Lower leg skin (tissue), 3 donors: ENCODE measurements at regions not wholly inside any gene's neighbourhood (a gene's known extent, or its start where the extent isn't known, plus 50 kb on each side); places are given as distances from the start of the nearest gene placed in this dataset.
"Not testable (repeated sequence)": the region's sequence is repeated elsewhere in the genome, so short reads cannot be mapped to it uniquely, and the experiment has no call there.

ENCODE experiments used
- CTCF ChIP-seq, 3 donors: fragments of 450-650 bp; IDR thresholded peaks; one replicate each; pipeline ENCODE4 v1.5.1; 2016; ENCODE audit warnings: antibody characterized with exemption in 3 of 3, mild to moderate bottlenecking in 3 of 3, moderate library complexity in 2 of 3
- POLR2A ChIP-seq, 2 donors: fragments of 450-650 bp; IDR thresholded peaks; one replicate each; pipeline ENCODE4 v1.6.1; 2016 to 2017; ENCODE audit warnings: antibody characterized with exemption in 2 of 2, mild to moderate bottlenecking in 1 of 2, moderate library complexity in 1 of 2

GRCh38 chr1:72370836-72371235 is 88.5 kb upstream of the NEGR1 start:
- TF ChIP-seq POLR2A, CTCF (IDR thresholded peaks at IDR 0.05): not testable (repeated sequence)
